ENCODE measurements at regions not wholly inside any gene's neighbourhood (a gene's known extent, or its start where the extent isn't known, plus 50 kb on each side); places are given as distances from the start of the nearest gene placed in this dataset.

DNA sequence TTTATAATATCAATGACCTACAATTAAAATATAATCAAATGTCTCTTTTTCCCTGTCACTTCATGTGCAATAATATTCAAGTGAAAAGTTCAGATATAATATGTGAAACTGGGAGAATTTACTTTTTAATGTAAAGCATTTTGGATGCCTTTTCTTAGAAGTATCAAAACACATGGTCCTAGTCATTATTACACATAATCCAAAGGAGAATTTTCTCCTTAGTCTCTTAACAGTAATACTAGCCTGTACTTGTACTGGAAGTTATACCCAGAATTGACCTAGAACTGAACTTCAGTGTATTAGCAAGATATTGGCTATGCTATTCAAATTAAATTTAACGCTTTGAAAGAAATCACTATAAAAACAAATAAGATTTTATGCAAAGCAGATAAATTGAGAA lies 842.6 kb upstream of the MANEA start:
- Histone ChIP-seq H3K36me3 (no peaks in the 10 kb centered on the region), H3K27ac (no peak overlapping the region), H3K27me3 (no peaks in the 10 kb centered on the region), H3K4me1 (no peaks in the 10 kb centered on the region), H3K9me3 (no peaks in the 10 kb centered on the region), H3K4me3 (no peak overlapping the region)
- intact Hi-C loops (cut with DNase I): no loop called here
- no peak for ATAC-seq
- DNase-seq: no peak
- TF ChIP-seq POLR2A (IDR thresholded peaks at IDR 0.05) (no peak), CTCF (IDR thresholded peaks at IDR 0.05) (no peak)
- 45 to 98% (median 93%) methylated on average over 1 of the region's 1 CpG for WGBS, 4 donors

DNA sequence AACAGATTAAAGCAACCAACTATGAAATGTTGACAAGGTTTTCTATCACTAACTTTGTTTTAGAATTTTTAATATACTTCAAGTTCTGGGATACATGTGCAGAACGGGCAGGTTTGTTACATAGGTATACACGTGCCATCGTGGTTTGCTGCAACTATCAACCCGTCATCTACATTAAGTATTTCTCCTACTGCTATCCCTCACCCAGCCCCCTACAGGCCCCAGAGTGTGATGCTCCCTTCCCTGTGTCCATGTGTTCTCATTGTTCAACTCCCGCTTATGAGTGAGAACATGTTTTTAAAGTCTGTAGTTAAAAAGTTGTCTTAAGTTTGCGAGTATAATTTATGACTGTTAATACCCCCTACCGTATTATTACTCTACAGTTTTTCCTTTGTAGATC lies 844.3 kb upstream of the MANEA start:
- Histone ChIP-seq H3K36me3 (no peaks in the 10 kb centered on the region), H3K4me1 (no peaks in the 10 kb centered on the region), H3K9me3 (no peaks in the 10 kb centered on the region), H3K27me3 (no peaks in the 10 kb centered on the region), H3K4me3 (no peak overlapping the region), H3K27ac (no peak overlapping the region)
- no peak for ATAC-seq
- intact Hi-C loops (cut with DNase I): no loop called here
- 82 to 89% (median 86%) methylated on average over 7 of the region's 7 CpGs for WGBS, 4 donors
- no peak for DNase-seq
- TF ChIP-seq POLR2A (IDR thresholded peaks at IDR 0.05) (no peak), CTCF (IDR thresholded peaks at IDR 0.05) (no peak)

GRCh38 chr6:94727710-94728109 lies 849.6 kb upstream of the MANEA start:
- TF ChIP-seq POLR2A (IDR thresholded peaks at IDR 0.05): no peak
- TF ChIP-seq CTCF (IDR thresholded peaks at IDR 0.05): no peak
- no peak for ATAC-seq
- no peak overlapping the region for H3K27ac ChIP-seq
- no peaks in the 10 kb centered on the region for H3K27me3 ChIP-seq
- intact Hi-C loops (cut with DNase I): no loop called here
- H3K36me3 ChIP-seq: no peaks in the 10 kb centered on the region
- DNase-seq: no peak
- no peak overlapping the region for H3K4me3 ChIP-seq
- H3K9me3 ChIP-seq: peaks cover 0 to 15% (median 2%) of the 10 kb centered on the region in 12 donors
- no peaks in the 10 kb centered on the region for H3K4me1 ChIP-seq

- TF ChIP-seq CTCF (IDR thresholded peaks at IDR 0.05) (no peak), POLR2A (IDR thresholded peaks at IDR 0.05) (no peak)
- H3K9me3 ChIP-seq: peaks cover 0 to 11% (median 0%) of the 10 kb centered on the region in 12 donors
- ATAC-seq: no peak
- intact Hi-C loops (cut with DNase I): no loop called here
- no peak overlapping the region for H3K4me3 ChIP-seq
- no peaks in the 10 kb centered on the region for H3K27me3 ChIP-seq
- 56 to 79% (median 67%) methylated on average over 2 of the region's 2 CpGs for WGBS, 4 donors
- no peak for DNase-seq
- H3K36me3 ChIP-seq: no peaks in the 10 kb centered on the region
- no peaks in the 10 kb centered on the region for H3K4me1 ChIP-seq
- no peak overlapping the region for H3K27ac ChIP-seq
Observed at GRCh38 chr6:94721459-94721858, 855.9 kb upstream of the MANEA start.

Measured in heart left ventricle (tissue), 16 donors.